SU-DHL-6 (cell line): ENCODE measurements at regions not wholly inside any gene's neighbourhood (a gene's known extent, or its start where the extent isn't known, plus 50 kb on each side); places are given as distances from the start of the nearest gene placed in this dataset.

Experiments used
- H2AFZ ChIP-seq: fragments of 200-600 bp; sonication (generic); 2 replicates; pipeline ENCODE4 v1.6.1; 2014; ENCODE audit warnings: low read depth, mild to moderate bottlenecking, moderate library complexity, mixed read lengths, antibody characterized with exemption, low read length; ENCODE audit not compliant: severe bottlenecking
- H3F3A ChIP-seq: fragments of 200-600 bp; shearing (Covaris generic); 2 replicates; pipeline ENCODE4 v1.6.0; 2016; ENCODE audit warnings: antibody characterized with exemption, mild to moderate bottlenecking; ENCODE audit not compliant: insufficient read depth
- H3K27ac ChIP-seq: fragments of 200-600 bp; sonication (generic); 2 replicates; pipeline ENCODE4 v1.5.1; 2016; ENCODE audit warnings: low read depth, mild to moderate bottlenecking, low read length, moderate library complexity, mixed read lengths
- H3K27me3 ChIP-seq: fragments of 200-600 bp; sonication (generic), shearing (Covaris generic); 2 replicates; pipeline ENCODE4 v1.6.0; 2014; ENCODE audit warnings: mild to moderate bottlenecking, low read length
- H3K36me3 ChIP-seq: fragments of 200-600 bp; sonication (generic); 2 replicates; pipeline ENCODE4 v1.6.1; 2014; ENCODE audit warnings: mild to moderate bottlenecking, low read length, mixed read lengths
- H3K4me2 ChIP-seq: fragments of 300-600, 200-600 bp; shearing (Covaris generic), sonication (generic); 2 replicates; pipeline ENCODE4 v1.6.0; 2014; ENCODE audit warnings: low read length, low read depth, mild to moderate bottlenecking; ENCODE audit not compliant: poor library complexity, severe bottlenecking
- H3K4me3 ChIP-seq: fragments of 200-600 bp; sonication (generic); 2 replicates; pipeline ENCODE4 v1.5.1; 2014; ENCODE audit warnings: antibody characterized with exemption, low read length, mild to moderate bottlenecking, mixed read lengths; ENCODE audit not compliant: insufficient read depth, poor library complexity, severe bottlenecking
- H3K79me2 ChIP-seq: fragments of 200-600 bp; sonication (generic); 2 replicates; pipeline ENCODE4 v1.6.1; 2014; ENCODE audit warnings: mild to moderate bottlenecking, low read length, moderate library complexity; ENCODE audit not compliant: insufficient read depth
- H3K9ac ChIP-seq: fragments of 200-600 bp; sonication (generic); 2 replicates; pipeline ENCODE4 v1.7.0; 2014; ENCODE audit warnings: mild to moderate bottlenecking, low read length
- H3K9me2 ChIP-seq: fragments of 200-600 bp; sonication (generic); replicated peaks from 2 replicates; pipeline ENCODE4 v1.6.1; 2014; ENCODE audit warnings: low read length; ENCODE audit not compliant: insufficient read depth
- H3K9me3 ChIP-seq: fragments of 200-600 bp; sonication (generic); 2 replicates; pipeline ENCODE4 v1.6.1; 2014; ENCODE audit warnings: low read length, mixed read lengths; ENCODE audit not compliant: insufficient read depth
- H4K20me1 ChIP-seq: fragments of 200-600 bp; sonication (generic); 2 replicates; pipeline ENCODE4 v1.6.1; 2014; ENCODE audit warnings: low read depth, mild to moderate bottlenecking, antibody characterized with exemption, low read length, moderate library complexity, mixed read lengths
- CTCF ChIP-seq: fragments of 200-600 bp; sonication (generic); IDR thresholded peaks from one replicate; pipeline ENCODE4 v1.5.1; 2017; ENCODE audit warnings: antibody characterized with exemption, mild to moderate bottlenecking, low read length, moderate library complexity; ENCODE audit not compliant: insufficient read depth, poor library complexity, severe bottlenecking
- EZH2phosphoT487 ChIP-seq: fragments of 200-600 bp; sonication (generic), shearing (Covaris generic); conservative IDR thresholded peaks from 2 replicates; pipeline ENCODE4 v1.6.1; 2018; ENCODE audit warnings: mild to moderate bottlenecking, antibody characterized with exemption, low read length, moderate library complexity, mixed read lengths

- no peak overlapping the region for H3K4me3 ChIP-seq
- no peaks in the 10 kb centered on the region for H3K9me2 ChIP-seq
- H3K27me3 ChIP-seq, result no peaks in the 10 kb centered on the region
- no peaks in the 10 kb centered on the region for H3F3A ChIP-seq
- no peaks in the 10 kb centered on the region for H3K36me3 ChIP-seq
- no peak overlapping the region for H2AFZ ChIP-seq
- no peaks in the 10 kb centered on the region for H3K79me2 ChIP-seq
- H3K9ac ChIP-seq, result no peak overlapping the region
- TF ChIP-seq EZH2phosphoT487, result no peak
- no peak for TF ChIP-seq CTCF
- no peaks in the 10 kb centered on the region for H4K20me1 ChIP-seq
- H3K4me2 ChIP-seq, result no peak overlapping the region
- H3K9me3 ChIP-seq, result no peaks in the 10 kb centered on the region
- H3K27ac ChIP-seq, result no peak overlapping the region
Observed at GRCh38 chr5:30747412-30747811, 446.1 kb upstream of the CDH6 start.

- Histone ChIP-seq H3K4me2 (no peak overlapping the region), H4K20me1 (no peaks in the 10 kb centered on the region), H3K27me3 (no peaks in the 10 kb centered on the region), H3K27ac (no peak overlapping the region), H3K9ac (no peak overlapping the region), H3K9me2 (no peaks in the 10 kb centered on the region), H2AFZ (no peak overlapping the region), H3F3A (no peaks in the 10 kb centered on the region), H3K9me3 (no peaks in the 10 kb centered on the region), H3K4me3 (no peak overlapping the region), H3K79me2 (no peaks in the 10 kb centered on the region), H3K36me3 (no peaks in the 10 kb centered on the region)
- TF ChIP-seq CTCF (no peak), EZH2phosphoT487 (no peak)
Observed at GRCh38 chr5:30736669-30737068, 456.8 kb upstream of the CDH6 start.

GRCh38 chr5:30734118-30734517, 459.4 kb upstream of the CDH6 start:
- Histone ChIP-seq H3K4me2 (no peak overlapping the region), H4K20me1 (no peaks in the 10 kb centered on the region), H3K4me3 (no peak overlapping the region), H3K79me2 (no peaks in the 10 kb centered on the region), H3K9me3 (no peaks in the 10 kb centered on the region), H3K9me2 (no peaks in the 10 kb centered on the region), H3K36me3 (no peaks in the 10 kb centered on the region), H3F3A (no peaks in the 10 kb centered on the region), H3K27me3 (no peaks in the 10 kb centered on the region), H2AFZ (no peak overlapping the region), H3K27ac (no peak overlapping the region), H3K9ac (no peak overlapping the region)
- no peak for TF ChIP-seq CTCF
- TF ChIP-seq EZH2phosphoT487, result no peak

- Histone ChIP-seq H3K27me3 (no peaks in the 10 kb centered on the region), H3K4me3 (no peak overlapping the region), H3K9me3 (no peaks in the 10 kb centered on the region), H2AFZ (no peak overlapping the region), H3K4me2 (no peak overlapping the region), H3K79me2 (no peaks in the 10 kb centered on the region), H3F3A (no peaks in the 10 kb centered on the region), H3K9me2 (no peaks in the 10 kb centered on the region), H3K9ac (no peak overlapping the region), H3K27ac (no peak overlapping the region), H3K36me3 (no peaks in the 10 kb centered on the region), H4K20me1 (no peaks in the 10 kb centered on the region)
- TF ChIP-seq EZH2phosphoT487, result no peak
- no peak for TF ChIP-seq CTCF
Observed at GRCh38 chr5:30725073-30725472, 468.4 kb upstream of the CDH6 start.
